Neuronal stem cell (in vitro differentiated cells): ENCODE measurements at regions not wholly inside any gene's neighbourhood (a gene's known extent, or its start where the extent isn't known, plus 50 kb on each side); places are given as distances from the start of the nearest gene placed in this dataset.

Experiments used
- DNase-seq: peaks from one replicate; pipeline ENCODE4 v3.0.0-alpha.2; 2013; ENCODE audit warnings: low spot score
- H2AFZ ChIP-seq: one replicate; pipeline ENCODE4 v1.6.1; 2013; ENCODE audit warnings: mild to moderate bottlenecking, low read length, inconsistent platforms
- H2AK5ac ChIP-seq: 2 replicates; pipeline ENCODE4 v1.6.1; 2013; ENCODE audit warnings: low read depth, mild to moderate bottlenecking, inconsistent platforms, low read length, moderate library complexity, mixed read lengths
- H2BK120ac ChIP-seq: 2 replicates; pipeline ENCODE4 v1.6.1; 2013; ENCODE audit warnings: low read depth, mild to moderate bottlenecking, inconsistent platforms, low read length, moderate library complexity, mixed read lengths
- H2BK12ac ChIP-seq: one replicate; pipeline ENCODE4 v1.6.1; 2013; ENCODE audit warnings: low read length, inconsistent platforms
- H2BK15ac ChIP-seq: 2 replicates; pipeline ENCODE4 v1.6.1; 2013; ENCODE audit warnings: mild to moderate bottlenecking, low read length, inconsistent platforms, mixed read lengths
- H2BK5ac ChIP-seq: one replicate; pipeline ENCODE4 v1.6.1; 2013; ENCODE audit warnings: inconsistent platforms, mild to moderate bottlenecking, low read length, moderate library complexity
- H3K14ac ChIP-seq: one replicate; pipeline ENCODE4 v1.6.1; 2013; ENCODE audit warnings: low read length, inconsistent platforms
- H3K18ac ChIP-seq: 2 replicates; pipeline ENCODE4 v1.6.1; 2013; ENCODE audit warnings: low read length, inconsistent platforms
- H3K23ac ChIP-seq: 2 replicates; pipeline ENCODE4 v1.6.1; 2013; ENCODE audit warnings: low read depth, mild to moderate bottlenecking, mixed read lengths, low read length, inconsistent platforms; ENCODE audit not compliant: poor library complexity
- H3K27ac ChIP-seq: replicated peaks from 3 replicates; pipeline ENCODE4 v1.5.1; 2013; ENCODE audit warnings: low read length, inconsistent platforms
- H3K27me3 ChIP-seq, 3 experiments: 2 replicates each; pipeline ENCODE4 v1.6.1; 2013; ENCODE audit warnings: low read length in 3 of 3, mild to moderate bottlenecking in 2 of 3, inconsistent platforms in 1 of 3, low read depth in 1 of 3, mixed read lengths in 1 of 3, moderate library complexity in 1 of 3; ENCODE audit not compliant: control insufficient read depth in 3 of 3, insufficient read depth in 3 of 3
- H3K36me3 ChIP-seq, 2 donors: replicated peaks in 1 of 2; 2 replicates each; pipeline ENCODE4 v1.6.1; 2013; ENCODE audit warnings: low read length in 2 of 2; ENCODE audit not compliant: control insufficient read depth in 2 of 2, insufficient read depth in 2 of 2
- H3K4ac ChIP-seq: 2 replicates; pipeline ENCODE4 v1.6.1; 2013; ENCODE audit warnings: inconsistent platforms, mild to moderate bottlenecking, low read length, moderate library complexity
- H3K4me1 ChIP-seq, 2 donors: 1 replicate in 1 of 2; 2 replicates in 1 of 2; pipeline ENCODE4 v1.6.1; 2013; ENCODE audit warnings: low read length in 2 of 2, low read depth in 1 of 2; ENCODE audit not compliant: control insufficient read depth in 2 of 2, insufficient read depth in 1 of 2
- H3K4me2 ChIP-seq: one replicate; pipeline ENCODE4 v1.6.1; 2013; ENCODE audit warnings: mild to moderate bottlenecking, low read length, inconsistent platforms; ENCODE audit not compliant: insufficient read depth, poor library complexity, severe bottlenecking
- H3K4me3 ChIP-seq, 2 donors: 2 replicates each; pipeline ENCODE4 v1.5.1; 2013; ENCODE audit warnings: low read length in 2 of 2, mild to moderate bottlenecking in 2 of 2, inconsistent platforms in 1 of 2, moderate library complexity in 1 of 2
- H3K79me1 ChIP-seq: one replicate; pipeline ENCODE4 v1.6.1; 2013; ENCODE audit warnings: low read depth, mild to moderate bottlenecking, inconsistent platforms, low read length, moderate library complexity
- H3K9ac ChIP-seq: one replicate; pipeline ENCODE4 v1.6.1; 2013; ENCODE audit warnings: mild to moderate bottlenecking, low read depth, low read length, inconsistent platforms; ENCODE audit not compliant: poor library complexity
- H3K9me3 ChIP-seq, 2 donors: replicated peaks in 1 of 2; 2 replicates each; pipeline versions ENCODE3 to v1.6.1; 2013; ENCODE audit warnings: low read length in 2 of 2, mild to moderate bottlenecking in 2 of 2, inconsistent platforms in 1 of 2, low read depth in 1 of 2, mixed read lengths in 1 of 2, moderate library complexity in 1 of 2; ENCODE audit not compliant: control insufficient read depth in 2 of 2, insufficient read depth in 1 of 2
- H4K8ac ChIP-seq: one replicate; pipeline ENCODE4 v1.6.1; 2013; ENCODE audit warnings: low read depth, mild to moderate bottlenecking, inconsistent platforms, low read length, moderate library complexity
- H4K91ac ChIP-seq: one replicate; pipeline ENCODE4 v1.6.1; 2013; ENCODE audit warnings: low read length, low read depth, mild to moderate bottlenecking, inconsistent platforms; ENCODE audit not compliant: poor library complexity
- WGBS, 2 donors: extraction: QIAGEN DNeasy Blood & Tissue Kit; methylation state at CpG; one replicate each; pipeline ENCODE4 v1.1.7; 2013; ENCODE audit warnings: missing lambda C conversion rate in 2 of 2, mixed read lengths in 1 of 2; ENCODE audit not compliant: insufficient read length in 2 of 2, insufficient replicate concordance in 1 of 2; ENCODE audit errors: extremely low coverage in 2 of 2; 5-methylcytosine and 5-hydroxymethylcytosine counted together

DNA sequence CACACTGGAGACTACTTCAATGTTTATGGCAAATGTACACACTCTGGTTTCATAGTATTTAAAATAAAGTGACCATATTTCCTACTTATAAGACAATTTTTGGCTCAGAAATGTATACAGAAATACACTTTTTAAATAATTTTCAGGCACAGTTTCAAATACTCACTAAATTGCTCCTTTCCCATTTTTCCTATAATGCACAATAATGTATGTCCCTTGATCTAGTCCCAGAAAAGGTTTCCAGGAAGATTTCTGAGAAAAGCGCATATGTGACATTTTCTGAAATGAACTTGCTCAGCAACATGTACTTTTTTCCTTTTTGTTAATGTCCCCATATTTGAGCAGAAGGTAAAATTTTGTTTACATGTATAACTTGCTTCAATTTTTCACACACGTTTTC, 591.4 kb downstream of the CD109 start:
- no CpG with 5 or more reads among the region's 2 CpGs for WGBS, 2 donors

GRCh38 chr6:74284284-74284683, 588.3 kb downstream of the CD109 start:
- H3K4me1 ChIP-seq: no peaks in the 10 kb centered on the region
- no peak overlapping the region for H2BK5ac ChIP-seq
- no peak overlapping the region for H3K4ac ChIP-seq
- H4K91ac ChIP-seq: no peak overlapping the region
- no peak overlapping the region for H2BK12ac ChIP-seq
- H3K79me1 ChIP-seq: no peaks in the 10 kb centered on the region
- H3K14ac ChIP-seq: no peak overlapping the region
- H3K36me3 ChIP-seq: no peaks in the 10 kb centered on the region
- no peak overlapping the region for H4K8ac ChIP-seq
- H3K27ac ChIP-seq: no peak overlapping the region
- H2AK5ac ChIP-seq: no peak overlapping the region
- H3K9ac ChIP-seq: no peak overlapping the region
- no peak overlapping the region for H2BK120ac ChIP-seq
- peaks cover 0 to 2% of the 10 kb centered on the region in 2 donors for H3K9me3 ChIP-seq
- no peak overlapping the region for H3K23ac ChIP-seq
- no peak overlapping the region for H3K18ac ChIP-seq
- H3K4me3 ChIP-seq: no peak overlapping the region
- H2AFZ ChIP-seq: no peak overlapping the region
- H3K27me3 ChIP-seq: no peaks in the 10 kb centered on the region
- no peak overlapping the region for H2BK15ac ChIP-seq
- H3K4me2 ChIP-seq: no peak overlapping the region
- DNase-seq: no peak

More for the DNA sequence above, 591.4 kb downstream of the CD109 start:
- Histone ChIP-seq H4K8ac (no peak overlapping the region), H2AK5ac (no peak overlapping the region), H3K18ac (no peak overlapping the region), H3K27ac (no peak overlapping the region), H3K14ac (no peak overlapping the region), H3K36me3 (no peaks in the 10 kb centered on the region), H2BK15ac (no peak overlapping the region), H3K9ac (no peak overlapping the region), H3K4me3 (no peak overlapping the region), H3K23ac (no peak overlapping the region), H2BK120ac (no peak overlapping the region), H4K91ac (no peak overlapping the region), H3K4ac (no peak overlapping the region), H3K9me3 (no peaks in the 10 kb centered on the region), H2BK5ac (no peak overlapping the region), H3K4me1 (no peaks in the 10 kb centered on the region), H3K4me2 (no peak overlapping the region), H3K79me1 (no peaks in the 10 kb centered on the region), H3K27me3 (no peaks in the 10 kb centered on the region), H2BK12ac (no peak overlapping the region), H2AFZ (no peak overlapping the region)
- no peak for DNase-seq

GRCh38 chr6:74283532-74283931, 587.5 kb downstream of the CD109 start:
- no peak overlapping the region for H2BK12ac ChIP-seq
- H3K27me3 ChIP-seq: no peaks in the 10 kb centered on the region
- H3K9me3 ChIP-seq: peaks cover 0 to 2% of the 10 kb centered on the region in 2 donors
- H2BK5ac ChIP-seq: no peak overlapping the region
- H3K18ac ChIP-seq: no peak overlapping the region
- no peak overlapping the region for H2BK15ac ChIP-seq
- no peaks in the 10 kb centered on the region for H3K79me1 ChIP-seq
- H4K91ac ChIP-seq: no peak overlapping the region
- no peak overlapping the region for H2BK120ac ChIP-seq
- H2AFZ ChIP-seq: no peak overlapping the region
- DNase-seq: no peak
- H3K4me3 ChIP-seq: no peak overlapping the region
- no peak overlapping the region for H3K14ac ChIP-seq
- no peak overlapping the region for H3K27ac ChIP-seq
- no CpG with 5 or more reads among the region's 3 CpGs for WGBS, 2 donors
- no peaks in the 10 kb centered on the region for H3K36me3 ChIP-seq
- no peak overlapping the region for H3K23ac ChIP-seq
- H3K4me2 ChIP-seq: no peak overlapping the region
- H4K8ac ChIP-seq: no peak overlapping the region
- H3K4ac ChIP-seq: no peak overlapping the region
- no peak overlapping the region for H3K9ac ChIP-seq
- no peak overlapping the region for H2AK5ac ChIP-seq
- H3K4me1 ChIP-seq: no peaks in the 10 kb centered on the region

GRCh38 chr6:74282143-74282689, 586.2 kb downstream of the CD109 start:
- H3K23ac ChIP-seq: peak overlapping the region; percentile 80
- WGBS, 2 donors: no CpG with 5 or more reads among the region's 13 CpGs

More at GRCh38 chr6:74282143-74282689, 586.2 kb downstream of the CD109 start:
- Histone ChIP-seq H2BK15ac (no peak overlapping the region), H4K8ac (no peak overlapping the region), H3K36me3 (no peaks in the 10 kb centered on the region), H3K9ac (no peak overlapping the region), H3K4me1 (no peaks in the 10 kb centered on the region), H3K4me3 (no peak overlapping the region), H3K18ac (peak overlapping the region; percentile 64), H3K9me3 (peaks cover 0 to 2% of the 10 kb centered on the region in 2 donors), H3K4ac (no peak overlapping the region), H3K4me2 (no peak overlapping the region), H2AFZ (no peak overlapping the region), H2BK120ac (no peak overlapping the region), H2BK12ac (no peak overlapping the region), H3K27ac (no peak overlapping the region), H3K14ac (peak overlapping the region; percentile 47), H3K79me1 (no peaks in the 10 kb centered on the region), H2AK5ac (no peak overlapping the region), H2BK5ac (no peak overlapping the region), H3K27me3 (no peaks in the 10 kb centered on the region), H4K91ac (no peak overlapping the region)
- DNase-seq: no peak
